ENCODE measurements at regions not wholly inside any gene's neighbourhood (a gene's known extent, or its start where the extent isn't known, plus 50 kb on each side); places are given as distances from the start of the nearest gene placed in this dataset.

- TF ChIP-seq GATA2 (IDR thresholded peaks at IDR 0.05; ENCODE audit: low read depth, low read length) (no peak), GATA3 (IDR thresholded peaks at IDR 0.05; ENCODE audit: low read depth, low read length) (no peak)
Measured at GRCh38 chr3:193821151-193821668, 228.2 kb downstream of the OPA1 start.

Measured in SH-SY5Y (cell line).